ENCODE measurements at regions not wholly inside any gene's neighbourhood (a gene's known extent, or its start where the extent isn't known, plus 50 kb on each side); places are given as distances from the start of the nearest gene placed in this dataset.

DNA sequence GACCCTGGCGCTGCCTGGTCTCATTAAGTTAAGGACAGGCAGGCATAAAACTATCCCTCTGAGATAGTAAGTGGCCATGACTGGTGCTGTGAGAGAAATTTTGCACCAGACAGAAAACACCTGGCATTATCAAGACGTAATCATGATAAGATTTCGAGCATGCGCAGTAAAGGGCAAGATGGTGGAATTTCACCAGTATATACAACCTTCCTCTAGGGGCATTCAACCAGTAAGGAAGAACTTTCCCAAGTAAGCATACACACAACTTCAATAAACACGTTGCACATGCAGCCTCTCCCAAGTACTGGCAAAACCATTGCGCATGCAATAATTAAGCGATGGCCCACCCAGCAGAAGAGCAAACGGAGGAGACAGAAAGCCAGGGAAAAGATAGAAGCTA lies 1376.4 kb upstream of the CRIM1 start:
- TF ChIP-seq, protein P1, sequence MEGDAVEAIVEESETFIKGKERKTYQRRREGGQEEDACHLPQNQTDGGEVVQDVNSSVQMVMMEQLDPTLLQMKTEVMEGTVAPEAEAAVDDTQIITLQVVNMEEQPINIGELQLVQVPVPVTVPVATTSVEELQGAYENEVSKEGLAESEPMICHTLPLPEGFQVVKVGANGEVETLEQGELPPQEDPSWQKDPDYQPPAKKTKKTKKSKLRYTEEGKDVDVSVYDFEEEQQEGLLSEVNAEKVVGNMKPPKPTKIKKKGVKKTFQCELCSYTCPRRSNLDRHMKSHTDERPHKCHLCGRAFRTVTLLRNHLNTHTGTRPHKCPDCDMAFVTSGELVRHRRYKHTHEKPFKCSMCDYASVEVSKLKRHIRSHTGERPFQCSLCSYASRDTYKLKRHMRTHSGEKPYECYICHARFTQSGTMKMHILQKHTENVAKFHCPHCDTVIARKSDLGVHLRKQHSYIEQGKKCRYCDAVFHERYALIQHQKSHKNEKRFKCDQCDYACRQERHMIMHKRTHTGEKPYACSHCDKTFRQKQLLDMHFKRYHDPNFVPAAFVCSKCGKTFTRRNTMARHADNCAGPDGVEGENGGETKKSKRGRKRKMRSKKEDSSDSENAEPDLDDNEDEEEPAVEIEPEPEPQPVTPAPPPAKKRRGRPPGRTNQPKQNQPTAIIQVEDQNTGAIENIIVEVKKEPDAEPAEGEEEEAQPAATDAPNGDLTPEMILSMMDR (IDR thresholded peaks at IDR 0.05), result no peak
- TF ChIP-seq EZH2 (IDR thresholded peaks at IDR 0.05) (no peak), EZH2phosphoT487 (IDR thresholded peaks at IDR 0.05) (no peak)

Data from neural progenitor cell (in vitro differentiated cells).